CD14-positive monocyte (primary cell): ENCODE measurements at regions not wholly inside any gene's neighbourhood (a gene's known extent, or its start where the extent isn't known, plus 50 kb on each side); places are given as distances from the start of the nearest gene placed in this dataset.

Source experiments
- DNase-seq, 3 donors: peaks; one replicate each; pipeline ENCODE4 v3.0.0-alpha.2; 2011 to 2022
- H2AFZ ChIP-seq: 2 replicates; pipeline ENCODE4 v1.6.0; 2012; ENCODE audit warnings: mild to moderate bottlenecking, low read depth, low read length, inconsistent platforms; ENCODE audit not compliant: insufficient read depth, poor library complexity, severe bottlenecking
- H3K27ac ChIP-seq, 2 donors: 1 replicate in 1 of 2; 2 replicates in 1 of 2; pipeline ENCODE4 v1.5.1; 2012 to 2013; ENCODE audit warnings: low read length in 2 of 2, control low read depth in 1 of 2, inconsistent platforms in 1 of 2, low read depth in 1 of 2, mild to moderate bottlenecking in 1 of 2
- H3K27me3 ChIP-seq, 2 donors: one replicate each; pipeline versions ENCODE4 v1.6.0 to v1.6.1; 2011 to 2013; ENCODE audit warnings: low read length in 2 of 2; ENCODE audit not compliant: control insufficient read depth in 2 of 2, insufficient read depth in 2 of 2
- H3K36me3 ChIP-seq, 2 donors: replicated peaks in 1 of 2; 1 replicate in 1 of 2; 2 replicates in 1 of 2; pipeline versions ENCODE4 v1.5.1 to v1.6.1; 2012 to 2013; ENCODE audit warnings: low read length in 2 of 2, control low read depth in 1 of 2, inconsistent platforms in 1 of 2, mild to moderate bottlenecking in 1 of 2; ENCODE audit not compliant: insufficient read depth in 2 of 2, control insufficient read depth in 1 of 2
- H3K4me1 ChIP-seq, 2 donors: 1 replicate in 1 of 2; 2 replicates in 1 of 2; pipeline versions ENCODE4 v1.5.1 to v1.6.1; 2012 to 2013; ENCODE audit warnings: low read length in 2 of 2, control low read depth in 1 of 2, inconsistent platforms in 1 of 2, mild to moderate bottlenecking in 1 of 2, moderate library complexity in 1 of 2; ENCODE audit not compliant: insufficient read depth in 2 of 2, control insufficient read depth in 1 of 2
- H3K4me2 ChIP-seq: replicated peaks from 2 replicates; pipeline ENCODE3; 2012; ENCODE audit warnings: low read length, moderate library complexity, mild to moderate bottlenecking; ENCODE audit not compliant: poor library complexity, severe bottlenecking; ENCODE audit errors: extremely low read depth
- H3K4me3 ChIP-seq, 3 experiments: fragments of 200-600 bp in 1 of 3; sonication (generic) in 1 of 3; replicated peaks in 1 of 3; 1 replicate in 2 of 3; 2 replicates in 1 of 3; pipeline ENCODE4 v1.5.1; 2011 to 2013; ENCODE audit warnings: low read length in 3 of 3, mild to moderate bottlenecking in 3 of 3, control low read depth in 2 of 3, low read depth in 2 of 3, inconsistent platforms in 1 of 3, moderate library complexity in 1 of 3
- H3K79me2 ChIP-seq: 2 replicates; pipeline ENCODE4 v1.6.0; 2012; ENCODE audit warnings: mild to moderate bottlenecking, control low read depth, inconsistent platforms, low read length, moderate library complexity; ENCODE audit not compliant: insufficient read depth
- H3K9ac ChIP-seq: 2 replicates; pipeline ENCODE4 v1.6.0; 2017; ENCODE audit warnings: low read length, mild to moderate bottlenecking; ENCODE audit not compliant: insufficient read depth, poor library complexity, severe bottlenecking
- H3K9me3 ChIP-seq, 2 donors: replicated peaks in 1 of 2; 1 replicate in 1 of 2; 2 replicates in 1 of 2; pipeline versions ENCODE4 v1.5.1 to v1.6.1; 2012 to 2013; ENCODE audit warnings: low read length in 2 of 2, control low read depth in 1 of 2; ENCODE audit not compliant: control insufficient read depth in 1 of 2, insufficient read depth in 1 of 2
- H4K20me1 ChIP-seq: 2 replicates; pipeline ENCODE4 v1.6.0; 2012; ENCODE audit warnings: mild to moderate bottlenecking, low read length, control low read depth, moderate library complexity; ENCODE audit not compliant: insufficient read depth
- H3K27ac Mint-ChIP-seq, 7 donors: one replicate each; pipeline ENCODE4 v1.8.0; 2020; ENCODE audit warnings: mild to moderate bottlenecking in 7 of 7, mixed read lengths in 7 of 7, moderate library complexity in 6 of 7, inconsistent platforms in 2 of 7
- H3K27me3 Mint-ChIP-seq, 3 donors: one replicate each; pipeline ENCODE4 v1.8.0; 2021 to 2022; ENCODE audit warnings: low read depth in 3 of 3, mild to moderate bottlenecking in 3 of 3, mixed read lengths in 3 of 3, moderate library complexity in 3 of 3, inconsistent platforms in 1 of 3
- H3K36me3 Mint-ChIP-seq, 2 donors: one replicate each; pipeline ENCODE4 v1.8.0; 2020; ENCODE audit warnings: mixed read lengths in 2 of 2, inconsistent platforms in 1 of 2, mild to moderate bottlenecking in 1 of 2
- H3K4me1 Mint-ChIP-seq: one replicate; pipeline ENCODE4 v1.8.0; 2020; ENCODE audit warnings: mild to moderate bottlenecking, mixed read lengths
- H3K4me3 Mint-ChIP-seq, 2 donors: one replicate each; pipeline ENCODE4 v1.8.0; 2020; ENCODE audit warnings: mild to moderate bottlenecking in 2 of 2, mixed read lengths in 2 of 2, moderate library complexity in 1 of 2
- H3K9me3 Mint-ChIP-seq, 7 donors: one replicate each; pipeline ENCODE4 v1.8.0; 2020 to 2022; ENCODE audit warnings: mixed read lengths in 7 of 7, mild to moderate bottlenecking in 6 of 7, moderate library complexity in 6 of 7, inconsistent platforms in 2 of 7
- WGBS: methylation state at CpG from one replicate; pipeline ENCODE4 v1.1.5; 2013; ENCODE audit warnings: missing lambda C conversion rate; ENCODE audit not compliant: insufficient coverage; 5-methylcytosine and 5-hydroxymethylcytosine counted together
- intact Hi-C, 2 donors: fragments of 100-400 bp; cut with micrococcal nuclease; formaldehyde crosslinking; loops; one replicate each; pipeline versions ENCODE4 v1.15.0 to v1.15.1; 2023
- TF ChIP-seq, protein P1 (sequence below): fragments of 200-600 bp; IDR thresholded peaks from one replicate; pipeline ENCODE4 v1.8.0; 2022; ENCODE audit warnings: antibody characterized with exemption, mild to moderate bottlenecking

DNA sequence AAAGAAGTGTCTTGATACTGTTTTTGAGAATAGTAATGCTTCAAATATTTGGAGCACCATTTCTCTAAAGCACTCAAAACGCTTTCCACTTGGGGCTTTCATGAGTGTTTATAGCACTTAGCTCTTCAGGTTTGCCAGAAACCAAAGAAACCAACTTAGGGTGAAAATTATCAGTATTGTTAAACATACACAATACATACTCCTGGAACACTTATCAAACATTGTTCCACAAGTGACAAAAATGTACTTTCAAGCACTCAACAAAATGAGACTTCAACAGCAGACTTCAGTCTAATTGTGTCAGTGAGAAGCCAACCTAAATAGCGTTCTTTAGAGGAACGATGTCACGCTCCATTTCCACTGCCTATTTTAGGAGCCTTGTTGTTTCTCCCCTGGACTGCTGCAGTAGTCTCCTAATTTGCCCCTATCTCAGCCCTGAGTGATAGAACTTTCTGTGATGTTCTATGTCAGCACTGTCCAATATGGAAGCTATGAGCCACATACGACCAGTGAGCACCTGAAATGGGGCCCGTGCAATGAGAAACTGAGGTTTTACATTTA, 461.3 kb downstream of the KIF16B start:
- TF ChIP-seq, protein P1, sequence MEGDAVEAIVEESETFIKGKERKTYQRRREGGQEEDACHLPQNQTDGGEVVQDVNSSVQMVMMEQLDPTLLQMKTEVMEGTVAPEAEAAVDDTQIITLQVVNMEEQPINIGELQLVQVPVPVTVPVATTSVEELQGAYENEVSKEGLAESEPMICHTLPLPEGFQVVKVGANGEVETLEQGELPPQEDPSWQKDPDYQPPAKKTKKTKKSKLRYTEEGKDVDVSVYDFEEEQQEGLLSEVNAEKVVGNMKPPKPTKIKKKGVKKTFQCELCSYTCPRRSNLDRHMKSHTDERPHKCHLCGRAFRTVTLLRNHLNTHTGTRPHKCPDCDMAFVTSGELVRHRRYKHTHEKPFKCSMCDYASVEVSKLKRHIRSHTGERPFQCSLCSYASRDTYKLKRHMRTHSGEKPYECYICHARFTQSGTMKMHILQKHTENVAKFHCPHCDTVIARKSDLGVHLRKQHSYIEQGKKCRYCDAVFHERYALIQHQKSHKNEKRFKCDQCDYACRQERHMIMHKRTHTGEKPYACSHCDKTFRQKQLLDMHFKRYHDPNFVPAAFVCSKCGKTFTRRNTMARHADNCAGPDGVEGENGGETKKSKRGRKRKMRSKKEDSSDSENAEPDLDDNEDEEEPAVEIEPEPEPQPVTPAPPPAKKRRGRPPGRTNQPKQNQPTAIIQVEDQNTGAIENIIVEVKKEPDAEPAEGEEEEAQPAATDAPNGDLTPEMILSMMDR = no peak
- H3K4me1 Mint-ChIP-seq = peaks cover 13% of the 10 kb centered on the region
- Histone ChIP-seq H4K20me1 (no peaks in the 10 kb centered on the region), H3K27me3 (no peaks in the 10 kb centered on the region), H3K36me3 (no peaks in the 10 kb centered on the region), H3K79me2 (no peaks in the 10 kb centered on the region), H3K4me2 (no peak overlapping the region), H3K4me1 (peaks cover 8 to 10% of the 10 kb centered on the region in 2 donors), H3K4me3 (no peak overlapping the region), H3K9me3 (no peaks in the 10 kb centered on the region), H3K9ac (no peak overlapping the region), H2AFZ (no peak overlapping the region), H3K27ac (no peak overlapping the region)
- no peaks in the 10 kb centered on the region for H3K27me3 Mint-ChIP-seq
- no peak for DNase-seq
- no peak overlapping the region for H3K27ac Mint-ChIP-seq
- no peak overlapping the region for H3K4me3 Mint-ChIP-seq
- peaks cover 0 to 8% (median 3%) of the 10 kb centered on the region in 7 donors for H3K9me3 Mint-ChIP-seq
- intact Hi-C loops = no loop called here
- 80% methylated on average over 2 of the region's 6 CpGs for WGBS
- no peaks in the 10 kb centered on the region for H3K36me3 Mint-ChIP-seq

DNA sequence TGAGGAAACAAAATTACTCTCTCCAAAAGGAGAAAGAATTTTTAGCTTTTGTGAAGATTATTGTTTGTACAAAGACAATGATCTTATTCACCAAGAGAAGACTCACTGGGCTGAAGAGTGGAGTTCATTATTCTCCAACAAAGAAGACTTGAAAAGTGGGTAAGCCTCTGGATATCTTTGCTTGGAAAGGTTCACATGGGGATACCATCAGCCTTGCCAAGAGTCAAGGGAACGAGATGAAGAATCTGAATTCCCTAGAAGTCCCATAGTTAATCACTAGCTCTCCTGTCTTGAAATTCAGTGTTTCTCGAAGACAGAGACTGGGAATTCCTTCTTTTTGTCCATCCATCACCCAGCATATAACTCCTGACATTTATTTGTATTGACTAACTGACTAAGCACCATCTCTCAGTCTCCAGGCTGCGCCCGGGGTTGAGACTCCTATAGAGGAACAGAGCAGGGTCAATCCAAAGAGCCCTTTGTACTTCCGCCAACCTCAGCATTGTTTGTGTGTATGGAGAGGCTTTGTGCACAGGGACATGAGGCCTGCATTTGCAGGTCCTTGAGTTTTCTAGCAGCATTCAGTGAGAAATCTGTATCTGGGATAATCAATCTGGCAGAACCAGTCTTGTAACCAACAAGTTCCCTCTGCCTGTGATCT, 461.9 kb downstream of the KIF16B start:
- Mint-ChIP-seq H3K4me3 (no peak overlapping the region), H3K27ac (no peak overlapping the region), H3K36me3 (no peaks in the 10 kb centered on the region), H3K27me3 (no peaks in the 10 kb centered on the region), H3K4me1 (peaks cover 7% of the 10 kb centered on the region), H3K9me3 (peaks cover 0 to 8% (median 3%) of the 10 kb centered on the region in 7 donors)
- H3K4me3 ChIP-seq = no peak overlapping the region
- 93% methylated on average over 2 of the region's 5 CpGs for WGBS
- no peaks in the 10 kb centered on the region for H3K36me3 ChIP-seq
- DNase-seq = no peak
- H3K9ac ChIP-seq = no peak overlapping the region
- intact Hi-C loops = no loop called here
- TF ChIP-seq, protein P1 = no peak
- no peak overlapping the region for H3K4me2 ChIP-seq
- no peaks in the 10 kb centered on the region for H3K27me3 ChIP-seq
- H2AFZ ChIP-seq = no peak overlapping the region
- no peak overlapping the region for H3K27ac ChIP-seq
- H3K79me2 ChIP-seq = no peaks in the 10 kb centered on the region
- no peaks in the 10 kb centered on the region for H4K20me1 ChIP-seq
- no peaks in the 10 kb centered on the region for H3K9me3 ChIP-seq
- peaks cover 5 to 7% of the 10 kb centered on the region in 2 donors for H3K4me1 ChIP-seq
